GM12878 (cell line): ENCODE measurements at regions not wholly inside any gene's neighbourhood (a gene's known extent, or its start where the extent isn't known, plus 50 kb on each side); places are given as distances from the start of the nearest gene placed in this dataset.

ENCODE experiments used
- ATAC-seq: fragments of 200-7000 bp; cut with Tn5 transposase; 3 replicates; pipeline ENCODE4 v1.9.1; 2020; ENCODE audit warnings: mild to moderate bottlenecking, moderate library complexity
- BruUV-seq: library from RNA; stranded (reverse); fragments of 400-500 nt; replicated peaks from 2 replicates; lab custom pipeline; 2021; lab: Mats Ljungman, UMichigan
- CTCF ChIA-PET: fragments of 300-600 bp; sonication (Branson Sonifier 250); formaldehyde crosslinking; extraction: SDS; loops from one replicate; lab custom pipeline; 2021; ENCODE audit warnings: inconsistent platforms; lab: Yijun Ruan, JAX
- POLR2A ChIA-PET: fragments of 350-600 bp; formaldehyde crosslinking; extraction: SDS; loops from one replicate; lab custom pipeline; 2021; ENCODE audit warnings: inconsistent platforms; lab: Charles Lee
- RAD21 ChIA-PET: fragments of 300-600 bp; sonication (Branson Sonifier 250); formaldehyde crosslinking; loops from one replicate; lab custom pipeline; 2023; ENCODE audit warnings: antibody characterized with exemption; ENCODE audit not compliant: unreplicated experiment; lab: Charles Lee
- SMC1A ChIA-PET: fragments of 300-600 bp; sonication (Branson Sonifier 250); formaldehyde crosslinking; loops from one replicate; lab custom pipeline; 2023; ENCODE audit not compliant: unreplicated experiment, uncharacterized antibody; lab: Charles Lee
- DNase-seq: peaks from one replicate; pipeline ENCODE4 v3.0.0-alpha.2; 2011; ENCODE audit warnings: low read depth, low spot score
- FAIRE-seq: peaks from 3 replicates; lab custom pipeline; 2011; peaks lifted over from hg19 to GRCh38; lab: Jason Lieb, UNC
- H2AFZ ChIP-seq: 2 replicates; pipeline ENCODE4 v1.6.0; 2011; ENCODE audit warnings: low read depth, low read length, control low read depth; ENCODE audit not compliant: control insufficient read depth
- H3K27ac ChIP-seq: 2 replicates; pipeline ENCODE4 v1.5.1; 2011; ENCODE audit warnings: control low read depth; ENCODE audit not compliant: control insufficient read depth, insufficient read depth
- H3K27me3 ChIP-seq, 2 experiments: replicated peaks in 1 of 2; 2 replicates each; pipeline versions ENCODE4 v1.6.0 to v1.6.1; 2011; ENCODE audit warnings: low read length in 1 of 2; ENCODE audit not compliant: control insufficient read depth in 2 of 2, insufficient read depth in 2 of 2
- H3K36me3 ChIP-seq, 2 experiments: 2 replicates each; pipeline ENCODE4 v1.5.1; 2011; ENCODE audit warnings: low read length in 1 of 2; ENCODE audit not compliant: control insufficient read depth in 2 of 2, insufficient read depth in 2 of 2
- H3K4me1 ChIP-seq: 2 replicates; pipeline ENCODE4 v1.6.1; 2011; ENCODE audit warnings: mild to moderate bottlenecking, low read length, moderate library complexity, mixed read lengths; ENCODE audit not compliant: control insufficient read depth, insufficient read depth
- H3K4me2 ChIP-seq: 2 replicates; pipeline ENCODE4 v1.6.0; 2011; ENCODE audit warnings: control low read depth; ENCODE audit not compliant: control insufficient read depth, insufficient read depth
- H3K4me3 ChIP-seq: fragments of 200-600 bp; sonication (generic); 2 replicates; pipeline ENCODE4 v1.5.1; 2016
- H3K79me2 ChIP-seq: 2 replicates; pipeline ENCODE4 v1.6.0; 2011; ENCODE audit warnings: low read length; ENCODE audit not compliant: control insufficient read depth, insufficient read depth
- H3K9ac ChIP-seq: 2 replicates; pipeline ENCODE4 v1.8.0; 2011; ENCODE audit warnings: low read length, control low read depth, mixed read lengths; ENCODE audit not compliant: control insufficient read depth, insufficient read depth
- H3K9me3 ChIP-seq: replicated peaks from 3 replicates; pipeline ENCODE4 v1.5.1; 2011; ENCODE audit warnings: mild to moderate bottlenecking, low read length; ENCODE audit not compliant: control insufficient read depth, insufficient read depth
- H4K20me1 ChIP-seq: 2 replicates; pipeline ENCODE4 v1.6.0; 2011; ENCODE audit not compliant: control insufficient read depth, insufficient read depth
- CREB1 ChIP-seq: IDR thresholded peaks from 2 replicates; pipeline ENCODE4 v1.6.1; 2012; ENCODE audit warnings: low read depth, mild to moderate bottlenecking, inconsistent platforms
- CREM ChIP-seq: IDR thresholded peaks from 2 replicates; pipeline ENCODE4 v1.6.1; 2014; ENCODE audit warnings: antibody characterized with exemption, low read depth
- EGR1 ChIP-seq, 2 experiments: IDR thresholded peaks; 1 replicate in 1 of 2; 2 replicates in 1 of 2; pipeline ENCODE4 v1.6.1; 2011 to 2012; ENCODE audit warnings: low read depth in 2 of 2, low read length in 2 of 2, borderline replicate concordance in 1 of 2, mild to moderate bottlenecking in 1 of 2, moderate library complexity in 1 of 2
- MEF2A ChIP-seq: IDR thresholded peaks from 2 replicates; pipeline ENCODE4 v1.6.1; 2011; ENCODE audit warnings: low read depth, mild to moderate bottlenecking, low read length, moderate library complexity; ENCODE audit not compliant: insufficient read depth
- NR2C2 ChIP-seq: IDR thresholded peaks from 2 replicates; pipeline ENCODE4 v1.6.1; 2011; ENCODE audit warnings: borderline replicate concordance, low read depth; ENCODE audit not compliant: control insufficient read depth, insufficient read length
- NR2F1 ChIP-seq: fragments of 450-650 bp; conservative IDR thresholded peaks from 2 replicates; pipeline ENCODE4 v1.6.1; 2017; ENCODE audit warnings: mild to moderate bottlenecking
- PAX5 ChIP-seq: IDR thresholded peaks from 2 replicates; pipeline ENCODE4 v1.6.1; 2011; ENCODE audit warnings: low read depth, low read length, borderline replicate concordance
- POU2F2 ChIP-seq: IDR thresholded peaks from 3 replicates; pipeline ENCODE4 v1.6.1; 2011; ENCODE audit warnings: low read depth, mild to moderate bottlenecking, low read length, borderline replicate concordance
- RAD51 ChIP-seq: fragments of 450-650 bp; IDR thresholded peaks from 2 replicates; pipeline ENCODE4 v1.6.1; 2016; ENCODE audit warnings: moderate library complexity, mild to moderate bottlenecking, inconsistent platforms
- REST ChIP-seq: IDR thresholded peaks from 2 replicates; pipeline ENCODE4 v1.6.1; 2012; ENCODE audit warnings: mild to moderate bottlenecking, low read depth, low read length
- SMC3 ChIP-seq: IDR thresholded peaks from 2 replicates; pipeline ENCODE4 v1.6.1; 2011; ENCODE audit warnings: low read length, improper control_type of control experiment, borderline replicate concordance
- TCF3 ChIP-seq: IDR thresholded peaks from 2 replicates; pipeline ENCODE4 v1.6.1; 2012; ENCODE audit warnings: low read depth, mild to moderate bottlenecking, low read length, borderline replicate concordance; ENCODE audit not compliant: insufficient read depth
- ZBTB11 ChIP-seq: fragments of 450-650 bp; formaldehyde crosslinking; IDR thresholded peaks from 2 replicates; pipeline ENCODE4 v1.5.0; 2022; ENCODE audit warnings: mild to moderate bottlenecking, missing genetic modification characterization
- ZNF217 ChIP-seq: fragments of 450-650 bp; IDR thresholded peaks from 2 replicates; pipeline ENCODE4 v1.6.1; 2017; ENCODE audit warnings: antibody characterized with exemption, mild to moderate bottlenecking
- WGBS: methylation state at CpG from one replicate; pipeline ENCODE4 v1.1.6; 2016; ENCODE audit warnings: low lambda C conversion rate; ENCODE audit not compliant: insufficient replicate concordance, insufficient coverage; ENCODE audit errors: missing lambda C conversion rate; 5-methylcytosine and 5-hydroxymethylcytosine counted together
- in situ Hi-C: fragments of 300-500 bp; cut with MboI; formaldehyde crosslinking; loops from 9 replicates; pipeline ENCODE4 v1.14.3; 2018; ENCODE audit warnings: mixed read lengths
- intact Hi-C: fragments of 100-400 bp; cut with micrococcal nuclease; formaldehyde crosslinking; loops from one replicate; pipeline ENCODE4 v1.14.2; 2022; ENCODE audit not compliant: unreplicated experiment
- TF ChIP-seq, protein P1 (sequence below): fragments of 450-650 bp; formaldehyde crosslinking; IDR thresholded peaks from 2 replicates; pipeline ENCODE4 v1.4.0; 2020; ENCODE audit warnings: mild to moderate bottlenecking, moderate library complexity

- intact Hi-C loops: no loop called here
- Histone ChIP-seq H3K4me3 (no peak overlapping the region), H3K27ac (no peak overlapping the region), H3K36me3 (no peaks in the 10 kb centered on the region), H3K4me1 (no peaks in the 10 kb centered on the region), H2AFZ (no peak overlapping the region), H3K4me2 (no peak overlapping the region), H3K27me3 (no peaks in the 10 kb centered on the region), H3K79me2 (no peaks in the 10 kb centered on the region), H3K9ac (no peak overlapping the region), H4K20me1 (no peaks in the 10 kb centered on the region), H3K9me3 (no peaks in the 10 kb centered on the region)
- ChIA-PET RAD21 (no interaction called here), POLR2A (no interaction called here), SMC1A (interaction anchor here (0.6 kb wide), 1 partner anchor 782 kb away, joined by 3 read pairs; no protein-coding TSS in a partner anchor), CTCF (no interaction called here)
- in situ Hi-C loops: no loop called here
- DNase-seq (no peak), FAIRE-seq (no peak), ATAC-seq (no peak)
- WGBS: 39% methylated on average over 7 of the region's 7 CpGs
- BruUV-seq: no TSS peak
- TF ChIP-seq, protein P1, sequence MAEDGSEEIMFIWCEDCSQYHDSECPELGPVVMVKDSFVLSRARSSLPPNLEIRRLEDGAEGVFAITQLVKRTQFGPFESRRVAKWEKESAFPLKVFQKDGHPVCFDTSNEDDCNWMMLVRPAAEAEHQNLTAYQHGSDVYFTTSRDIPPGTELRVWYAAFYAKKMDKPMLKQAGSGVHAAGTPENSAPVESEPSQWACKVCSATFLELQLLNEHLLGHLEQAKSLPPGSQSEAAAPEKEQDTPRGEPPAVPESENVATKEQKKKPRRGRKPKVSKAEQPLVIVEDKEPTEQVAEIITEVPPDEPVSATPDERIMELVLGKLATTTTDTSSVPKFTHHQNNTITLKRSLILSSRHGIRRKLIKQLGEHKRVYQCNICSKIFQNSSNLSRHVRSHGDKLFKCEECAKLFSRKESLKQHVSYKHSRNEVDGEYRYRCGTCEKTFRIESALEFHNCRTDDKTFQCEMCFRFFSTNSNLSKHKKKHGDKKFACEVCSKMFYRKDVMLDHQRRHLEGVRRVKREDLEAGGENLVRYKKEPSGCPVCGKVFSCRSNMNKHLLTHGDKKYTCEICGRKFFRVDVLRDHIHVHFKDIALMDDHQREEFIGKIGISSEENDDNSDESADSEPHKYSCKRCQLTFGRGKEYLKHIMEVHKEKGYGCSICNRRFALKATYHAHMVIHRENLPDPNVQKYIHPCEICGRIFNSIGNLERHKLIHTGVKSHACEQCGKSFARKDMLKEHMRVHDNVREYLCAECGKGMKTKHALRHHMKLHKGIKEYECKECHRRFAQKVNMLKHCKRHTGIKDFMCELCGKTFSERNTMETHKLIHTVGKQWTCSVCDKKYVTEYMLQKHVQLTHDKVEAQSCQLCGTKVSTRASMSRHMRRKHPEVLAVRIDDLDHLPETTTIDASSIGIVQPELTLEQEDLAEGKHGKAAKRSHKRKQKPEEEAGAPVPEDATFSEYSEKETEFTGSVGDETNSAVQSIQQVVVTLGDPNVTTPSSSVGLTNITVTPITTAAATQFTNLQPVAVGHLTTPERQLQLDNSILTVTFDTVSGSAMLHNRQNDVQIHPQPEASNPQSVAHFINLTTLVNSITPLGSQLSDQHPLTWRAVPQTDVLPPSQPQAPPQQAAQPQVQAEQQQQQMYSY (CRISPR knock-in tag): no peak
- no peak for TF ChIP-seq POU2F2
- TF ChIP-seq ZNF217: no peak
- no peak for TF ChIP-seq NR2C2
- no peak for TF ChIP-seq CREB1
- no peak for TF ChIP-seq ZBTB11 (CRISPR knock-in tag)
- no peak for TF ChIP-seq PAX5
- no peak for TF ChIP-seq EGR1 (IDR thresholded peaks at IDR 0.05; ENCODE audit: borderline replicate concordance in 1 of 2, low read depth in 2 of 2, low read length in 2 of 2)
- no peak for TF ChIP-seq MEF2A
- no peak for TF ChIP-seq NR2F1
- no peak for TF ChIP-seq SMC3
- TF ChIP-seq RAD51: no peak
- no peak for TF ChIP-seq TCF3
- TF ChIP-seq REST: no peak
- no peak for TF ChIP-seq CREM
Observed at GRCh38 chr7:153942036-153942435, 110.2 kb upstream of the DPP6 start.
